ENCODE measurements at regions not wholly inside any gene's neighbourhood (a gene's known extent, or its start where the extent isn't known, plus 50 kb on each side); places are given as distances from the start of the nearest gene placed in this dataset.

- no peak for TF ChIP-seq CTCF (IDR thresholded peaks at IDR 0.05)
These were observed 107.8 kb upstream of the COPS8 start for GRCh38 chr2:236977852-236978398.

GRCh38 chr2:236979664-236980063, 106.0 kb upstream of the COPS8 start:
- peaks cover 0 to 7% of the 10 kb centered on the region in 2 donors for H3K4me1 ChIP-seq
- no peaks in the 10 kb centered on the region for H3K36me3 ChIP-seq
- DNase-seq (no peak), ATAC-seq (no peak)
- no peak overlapping the region for H3K27ac ChIP-seq
- H3K4me3 ChIP-seq, result no peak overlapping the region
- TF ChIP-seq CTCF (IDR thresholded peaks at IDR 0.05), result no peak
- H3K27me3 ChIP-seq, result no peaks in the 10 kb centered on the region
- intact Hi-C loops (cut with DNase I), result no loop called here
- H3K9me3 ChIP-seq, result peaks cover 0 to 12% of the 10 kb centered on the region in 2 donors

More at GRCh38 chr2:236977852-236978398, 107.8 kb upstream of the COPS8 start:
- H3K4me1 ChIP-seq, result peaks cover 0 to 20% of the 10 kb centered on the region in 2 donors
- H3K9me3 ChIP-seq, result peaks cover 0 to 3% of the 10 kb centered on the region in 2 donors
- intact Hi-C loops (cut with DNase I), result no loop called here
- no peak overlapping the region for H3K4me3 ChIP-seq
- no peaks in the 10 kb centered on the region for H3K36me3 ChIP-seq
- no peak overlapping the region for H3K27ac ChIP-seq
- H3K27me3 ChIP-seq, result no peaks in the 10 kb centered on the region
- DNase-seq, result no peak
- ATAC-seq, result no peak

- no peaks in the 10 kb centered on the region for H3K36me3 ChIP-seq
- H3K4me1 ChIP-seq, result peaks cover 0 to 7% of the 10 kb centered on the region in 2 donors
- H3K9me3 ChIP-seq, result peaks cover 0 to 12% of the 10 kb centered on the region in 2 donors
- no peak for ATAC-seq
- H3K27ac ChIP-seq, result no peak overlapping the region
- no peaks in the 10 kb centered on the region for H3K27me3 ChIP-seq
- intact Hi-C loops (cut with DNase I), result no loop called here
- DNase-seq, result no peak
- TF ChIP-seq CTCF (IDR thresholded peaks at IDR 0.05), result no peak
- no peak overlapping the region for H3K4me3 ChIP-seq
These were observed 104.7 kb upstream of the COPS8 start for GRCh38 chr2:236980961-236981360.

GRCh38 chr2:236981701-236982485, 103.8 kb upstream of the COPS8 start:
- intact Hi-C loops (cut with DNase I), result no loop called here
- Histone ChIP-seq H3K27ac (no peak overlapping the region), H3K4me1 (no peaks in the 10 kb centered on the region), H3K4me3 (no peak overlapping the region), H3K27me3 (no peaks in the 10 kb centered on the region), H3K9me3 (peaks cover 0 to 12% of the 10 kb centered on the region in 2 donors), H3K36me3 (no peaks in the 10 kb centered on the region)
- DNase-seq (no peak), ATAC-seq (no peak)
- TF ChIP-seq CTCF (IDR thresholded peaks at IDR 0.05), result no peak

GRCh38 chr2:236982693-236983455, 102.8 kb upstream of the COPS8 start:
- Histone ChIP-seq H3K27me3 (no peaks in the 10 kb centered on the region), H3K36me3 (no peaks in the 10 kb centered on the region), H3K9me3 (peaks cover 0 to 12% of the 10 kb centered on the region in 2 donors), H3K4me1 (peaks cover 0 to under 1% of the 10 kb centered on the region in 2 donors), H3K27ac (no peak overlapping the region), H3K4me3 (no peak overlapping the region)
- ATAC-seq (no peak), DNase-seq (no peak)
- TF ChIP-seq CTCF (IDR thresholded peaks at IDR 0.05), result no peak
- intact Hi-C loops (cut with DNase I), result no loop called here

Measured in left lung (tissue), 4 donors.